Inferior parietal cortex (tissue), 1 donor: ENCODE measurements at regions not wholly inside any gene's neighbourhood (a gene's known extent, or its start where the extent isn't known, plus 50 kb on each side); places are given as distances from the start of the nearest gene placed in this dataset.
"Not testable (repeated sequence)": the region's sequence is repeated elsewhere in the genome, so short reads cannot be mapped to it uniquely, and the experiment has no call there.

Experiments
- DNase-seq: peaks from one replicate; pipeline ENCODE4 v3.0.0-alpha.2; 2016; ENCODE audit errors: extremely low spot score

GRCh38 chr2:223464071-223464470 is 138.1 kb downstream of the SCG2 start:
- no peak for DNase-seq

GRCh38 chr2:223465793-223466192 is 136.4 kb downstream of the SCG2 start:
- DNase-seq, result no peak

DNA sequence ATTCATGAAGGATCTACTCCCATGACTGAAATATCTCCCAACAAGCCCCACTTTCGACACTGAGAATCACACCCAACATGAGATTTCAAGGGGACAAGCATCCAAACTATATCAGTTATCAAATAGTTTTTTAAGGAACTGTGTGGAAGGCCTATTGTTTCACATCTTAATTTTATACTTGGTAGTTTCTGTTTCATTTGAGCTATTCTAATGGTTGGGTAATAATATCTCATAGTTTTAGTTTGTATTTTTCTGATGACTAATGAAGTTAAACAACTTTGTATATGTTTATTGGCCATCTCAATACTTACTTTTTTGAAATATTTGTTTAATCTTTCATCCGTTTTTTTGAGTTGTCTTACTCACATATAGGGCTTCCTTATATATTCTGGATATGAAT is 135.0 kb downstream of the SCG2 start:
- DNase-seq, result no peak

- DNase-seq, result no peak
Measured at GRCh38 chr2:223469270-223470046, 132.7 kb downstream of the SCG2 start.

DNA sequence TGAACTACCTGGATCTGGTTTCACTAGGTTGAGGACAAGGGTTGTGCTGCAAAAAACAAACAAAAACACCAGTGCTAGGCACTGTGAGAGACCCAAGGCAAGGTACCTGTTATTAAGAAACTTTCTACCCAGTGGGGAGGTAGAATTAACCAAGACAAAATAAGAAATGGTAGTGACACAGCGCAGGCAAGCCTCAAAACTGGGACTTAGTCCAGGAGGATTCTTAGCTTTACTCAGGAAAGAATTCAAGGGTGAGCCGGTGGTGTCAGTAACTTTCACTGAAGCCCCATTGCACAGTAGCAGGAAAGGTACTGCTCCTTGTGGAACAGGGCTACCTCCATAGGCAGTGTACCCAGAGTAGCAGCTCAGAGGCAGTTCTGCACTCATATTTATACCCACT is 131.6 kb downstream of the SCG2 start:
- no peak for DNase-seq

GRCh38 chr2:223472771-223473170 is 129.4 kb downstream of the SCG2 start:
- DNase-seq, result no peak

DNA sequence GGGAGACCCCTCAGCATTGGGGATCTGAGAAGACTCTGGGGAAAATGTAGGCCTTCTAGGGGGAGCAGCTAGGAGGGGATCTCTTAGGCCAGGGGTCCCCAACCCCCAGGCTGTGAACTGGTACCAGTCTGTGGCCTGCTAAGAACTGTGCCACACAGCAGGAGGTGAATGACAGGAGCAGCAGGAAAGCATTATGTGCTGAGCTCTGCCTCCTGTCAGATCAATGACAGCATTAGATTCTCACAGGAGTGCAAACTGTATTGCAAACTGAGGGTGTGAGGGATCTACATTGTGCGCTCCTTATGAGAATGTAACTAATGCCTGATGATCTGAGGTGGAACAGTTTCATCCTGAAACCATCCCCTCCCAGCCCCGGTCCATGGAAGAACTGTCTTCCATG is 127.3 kb downstream of the SCG2 start:
- DNase-seq, result no peak

DNA sequence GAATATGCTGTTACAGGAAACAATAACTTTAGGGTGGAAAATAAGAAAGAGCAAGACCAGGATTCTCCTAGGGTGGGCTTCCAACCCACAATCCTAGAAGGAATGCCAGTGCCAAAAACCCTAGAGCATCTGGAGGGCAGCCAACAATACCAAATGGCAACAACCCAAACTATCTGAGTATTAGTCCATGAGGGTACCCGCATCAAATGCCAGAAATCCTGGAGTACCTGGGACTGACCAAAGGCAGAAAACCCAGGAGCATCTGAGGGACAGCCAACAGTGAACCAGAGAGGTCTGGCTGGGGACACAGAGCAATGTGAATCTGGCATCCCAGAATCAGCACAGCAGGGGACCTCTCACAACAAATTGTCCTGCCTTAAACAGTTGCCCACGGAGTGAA is 126.3 kb downstream of the SCG2 start:
- no peak for DNase-seq

DNA sequence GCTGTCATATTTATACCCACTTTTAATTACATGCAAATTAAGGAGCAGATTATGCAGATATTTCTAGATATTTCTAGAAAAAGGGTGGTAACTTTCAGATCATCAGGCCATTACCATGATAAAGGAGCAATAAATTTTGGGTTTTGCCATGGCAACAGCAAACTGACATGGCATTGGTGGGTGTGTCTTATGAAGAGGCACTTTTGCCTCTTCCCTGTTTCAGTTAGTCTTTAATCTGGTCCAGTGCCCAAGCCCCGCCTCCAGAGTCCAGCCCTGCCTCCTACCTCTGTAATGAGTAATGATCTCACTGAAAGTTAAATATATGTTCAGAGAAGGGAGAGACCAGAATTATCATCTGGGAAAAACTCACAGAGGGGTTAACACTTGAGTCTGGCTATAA is 124.8 kb downstream of the SCG2 start:
- DNase-seq, result no peak

DNA sequence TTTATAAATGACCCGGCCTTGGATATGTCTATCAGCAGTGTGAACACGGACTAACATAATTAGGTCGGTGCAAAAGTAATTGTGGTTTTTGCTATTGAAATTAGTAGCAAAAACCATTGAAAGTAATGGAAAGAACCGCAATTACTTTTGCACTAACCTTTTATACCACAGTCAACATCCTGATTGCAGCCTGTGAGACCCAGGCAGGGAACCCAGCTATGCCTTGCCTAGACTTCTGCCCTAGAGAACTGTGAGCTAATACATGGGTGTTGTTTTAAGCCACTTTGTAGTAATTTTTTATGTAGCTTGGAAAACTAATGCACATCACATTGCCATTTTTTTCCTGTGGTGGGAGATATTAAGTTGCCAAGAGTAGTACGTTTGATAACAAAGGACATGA is 120.7 kb downstream of the SCG2 start:
- no peak for DNase-seq

GRCh38 chr2:223486751-223487150 is 115.4 kb downstream of the SCG2 start:
- DNase-seq, result no peak

DNA sequence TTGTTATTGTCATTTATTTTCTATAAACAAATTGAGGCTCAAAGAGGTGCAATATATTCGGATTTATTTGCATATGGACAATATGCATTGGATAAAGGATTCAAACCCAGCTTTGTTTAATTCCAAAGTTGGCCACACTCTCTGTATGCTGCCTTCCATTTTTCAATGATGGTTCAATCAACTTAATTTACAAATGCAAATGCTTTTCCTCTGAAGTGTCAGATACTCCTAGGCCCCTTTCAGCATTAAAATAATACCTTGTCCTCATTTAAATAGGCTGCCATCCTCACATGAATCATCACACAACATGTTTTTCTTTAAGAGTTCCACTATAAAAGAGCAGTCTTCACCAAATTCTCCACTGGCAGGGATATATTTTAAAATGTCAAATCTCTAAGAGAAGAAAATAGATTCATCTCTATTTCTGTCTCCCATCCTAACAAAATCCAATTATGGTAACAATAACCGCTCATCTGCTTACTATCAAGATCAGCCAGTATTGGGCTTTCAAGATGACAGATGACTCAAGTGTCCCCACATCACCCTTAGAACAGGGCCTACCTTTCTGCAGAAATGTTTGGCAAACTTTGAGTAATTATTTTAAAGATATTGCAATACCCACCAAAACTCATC is 114.8 kb downstream of the SCG2 start:
- DNase-seq, result no peak

GRCh38 chr2:223488814-223489213 is 113.3 kb downstream of the SCG2 start:
- DNase-seq, result no peak

DNA sequence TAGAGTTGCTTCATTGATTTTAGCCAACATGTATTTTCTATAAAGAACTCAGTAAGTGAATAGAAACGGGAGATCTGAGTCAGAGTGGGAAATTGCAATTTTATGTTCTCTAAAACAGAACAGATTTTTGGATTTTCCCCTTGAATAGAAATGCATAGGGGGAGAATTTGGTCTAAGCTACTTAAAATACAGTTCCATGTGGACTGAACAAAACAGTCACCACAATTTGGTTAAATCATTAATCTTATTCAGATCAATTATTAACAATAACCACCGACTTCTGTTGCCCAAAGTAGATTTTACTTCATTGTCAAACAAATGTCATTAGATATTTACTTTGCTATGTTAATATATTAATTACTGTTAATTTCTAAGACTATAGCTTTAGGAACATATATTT is 107.7 kb downstream of the SCG2 start:
- no peak for DNase-seq

DNA sequence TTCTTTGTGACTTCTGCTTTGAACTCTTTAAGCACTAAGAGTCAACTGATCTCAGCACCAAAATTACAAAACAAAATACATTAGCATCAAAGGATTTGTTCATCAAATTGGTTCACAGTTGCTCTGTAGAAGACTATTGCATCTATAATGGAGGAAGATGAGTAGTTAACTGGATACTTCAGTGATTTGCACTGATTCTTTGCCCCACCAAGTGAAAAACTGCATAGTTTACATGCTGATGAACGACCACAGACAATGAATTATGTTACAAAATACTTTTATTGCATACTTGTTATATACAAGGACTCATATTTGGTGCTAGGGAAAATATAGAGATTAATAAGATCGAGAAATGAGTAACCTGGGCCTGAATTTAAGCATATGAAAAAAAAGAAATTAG is 107.2 kb downstream of the SCG2 start:
- no peak for DNase-seq

- not testable (repeated sequence) for DNase-seq
Measured at GRCh38 chr2:223496853-223497252, 105.3 kb downstream of the SCG2 start.

- no peak for DNase-seq
Measured at GRCh38 chr2:223500709-223501108, 101.5 kb downstream of the SCG2 start.

DNA sequence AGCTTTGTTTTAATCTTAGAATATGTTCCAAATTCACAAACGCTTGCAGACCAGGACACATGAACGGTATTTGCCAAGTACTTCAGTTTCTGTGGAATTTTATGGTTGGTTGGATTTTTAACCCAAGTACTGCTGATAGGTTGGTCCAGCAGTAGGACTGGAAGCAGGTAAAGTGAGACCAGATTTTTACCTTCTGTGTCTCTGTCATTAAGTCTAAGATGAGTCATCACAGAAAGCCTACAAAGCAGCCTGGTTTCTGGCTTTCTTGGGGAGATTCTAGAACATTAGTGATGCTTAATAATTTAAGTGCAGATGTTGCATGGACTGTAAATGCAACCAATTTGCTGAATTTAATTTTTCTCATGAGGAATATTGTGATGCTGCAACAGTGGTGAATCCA is 100.5 kb downstream of the SCG2 start:
- DNase-seq, result no peak

DNA sequence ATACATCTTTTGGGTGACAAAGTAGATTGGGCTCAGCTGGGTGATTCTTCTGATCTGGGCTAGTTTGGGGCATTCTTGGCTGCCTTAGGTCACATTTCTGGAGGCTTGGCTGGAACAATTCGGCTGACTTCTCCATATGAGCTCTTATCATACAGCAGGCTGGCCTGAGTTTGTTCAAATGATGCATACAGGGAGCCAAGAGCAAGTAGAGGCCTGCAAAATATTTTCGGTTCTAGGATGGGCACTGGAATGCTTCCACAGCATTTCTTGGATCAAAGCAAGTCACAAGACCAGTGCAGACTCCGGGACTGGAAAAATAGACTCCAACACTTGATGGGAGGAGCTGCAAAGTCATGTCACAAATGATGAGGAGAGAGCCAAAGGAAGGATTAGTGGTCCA is 98.4 kb downstream of the SCG2 start:
- DNase-seq, result no peak

DNA sequence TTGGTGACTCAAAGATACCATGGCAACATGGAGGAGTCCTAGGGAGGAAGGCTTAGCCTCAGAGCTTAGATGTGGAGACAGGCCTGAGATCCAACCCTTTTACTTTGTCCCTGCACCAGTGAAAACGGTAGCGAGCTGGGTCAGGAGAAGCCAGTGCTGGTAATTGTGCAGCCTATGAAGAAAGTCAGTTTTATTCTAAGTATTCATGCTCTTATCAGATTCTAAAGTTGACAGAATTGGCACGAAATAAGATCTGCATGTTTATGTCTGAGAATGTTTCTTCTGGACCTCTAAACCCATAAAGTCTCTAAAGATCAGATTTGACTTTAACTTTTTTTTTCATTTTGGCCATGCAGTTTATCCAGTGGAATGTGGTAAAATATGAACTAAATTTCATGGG is 93.8 kb downstream of the SCG2 start:
- DNase-seq, result no peak

- no peak for DNase-seq
Measured at GRCh38 chr2:223510713-223511112, 91.4 kb downstream of the SCG2 start.

DNA sequence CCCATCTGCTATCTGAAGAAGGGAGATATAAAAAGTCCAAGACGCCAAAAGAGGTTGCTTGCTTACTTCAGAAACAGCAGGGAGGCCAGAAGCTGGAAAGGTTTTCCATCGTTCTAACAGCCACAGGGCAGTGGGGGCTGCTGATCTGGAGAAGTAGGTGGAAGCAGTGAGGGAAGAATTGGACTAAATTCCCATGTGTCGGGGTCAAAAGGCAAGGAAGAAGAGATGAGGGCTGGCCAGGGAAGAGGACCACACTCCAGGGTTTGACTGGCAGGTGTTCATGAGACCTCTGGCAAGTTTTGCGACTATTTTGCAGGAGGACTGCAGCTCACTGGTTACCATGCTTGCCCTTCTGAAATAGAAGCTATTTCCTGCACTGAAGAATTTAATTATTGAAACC is 91.0 kb downstream of the SCG2 start:
- DNase-seq, result no peak

DNA sequence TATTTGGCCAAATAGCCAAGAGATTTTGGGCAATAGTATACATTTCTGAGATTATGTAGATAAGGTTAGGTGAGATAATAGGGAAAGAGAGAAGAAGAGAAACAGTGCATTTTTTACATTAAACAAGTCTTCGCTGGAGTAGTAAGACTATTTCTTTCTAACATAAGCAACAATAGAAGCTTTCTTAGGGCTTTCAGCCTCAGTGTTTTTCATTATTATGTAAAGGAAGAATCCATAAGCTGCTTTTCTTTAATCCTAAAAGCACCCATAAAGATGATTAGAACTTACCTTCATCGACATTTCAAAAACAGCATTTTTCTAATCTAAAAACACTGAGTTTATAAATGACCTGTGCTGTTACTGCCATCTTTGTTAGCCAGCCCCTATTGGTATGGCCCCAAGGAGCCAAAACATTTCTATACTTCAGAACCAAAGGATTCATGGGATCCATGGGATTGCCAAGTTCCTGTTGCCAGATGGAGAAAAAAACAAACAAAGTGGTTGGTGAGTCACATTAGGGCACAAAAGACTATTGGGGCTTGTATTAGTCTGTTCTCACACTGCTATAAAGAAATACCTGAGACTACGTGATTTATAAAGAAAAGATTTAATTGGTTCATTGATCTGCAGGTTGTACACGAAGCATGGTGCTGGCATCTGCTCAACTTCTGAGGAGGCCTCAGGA is 88.2 kb downstream of the SCG2 start:
- DNase-seq, result no peak
